ENCODE measurements at regions not wholly inside any gene's neighbourhood (a gene's known extent, or its start where the extent isn't known, plus 50 kb on each side); places are given as distances from the start of the nearest gene placed in this dataset.

DNA sequence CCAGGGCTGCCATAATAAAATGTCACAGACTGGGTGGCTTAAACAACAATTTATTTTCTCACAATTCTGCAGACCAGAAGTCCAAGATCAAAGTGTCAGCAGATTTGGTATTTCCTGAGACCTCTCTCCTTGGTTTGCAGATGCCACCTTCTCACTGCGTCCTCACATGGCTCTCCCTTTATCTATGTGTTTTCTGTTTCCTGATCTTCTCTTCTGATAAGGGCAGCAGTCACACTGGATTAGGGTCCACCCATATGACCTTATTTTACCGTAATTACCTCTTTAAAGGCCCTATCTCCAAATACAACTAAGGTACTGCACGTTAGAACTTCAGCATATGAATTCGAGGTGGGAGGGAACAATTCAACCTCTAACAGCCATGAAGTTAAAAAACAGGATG, 238.9 kb upstream of the API5 start:
- POLR2A ChIA-PET = no interaction called here
- no peak overlapping the region for H3K4me3 ChIP-seq (ENCODE audit: low read depth, low read length)
- no peak for DNase-seq (ENCODE audit: low read depth, low spot score)
- TF ChIP-seq, protein P1, sequence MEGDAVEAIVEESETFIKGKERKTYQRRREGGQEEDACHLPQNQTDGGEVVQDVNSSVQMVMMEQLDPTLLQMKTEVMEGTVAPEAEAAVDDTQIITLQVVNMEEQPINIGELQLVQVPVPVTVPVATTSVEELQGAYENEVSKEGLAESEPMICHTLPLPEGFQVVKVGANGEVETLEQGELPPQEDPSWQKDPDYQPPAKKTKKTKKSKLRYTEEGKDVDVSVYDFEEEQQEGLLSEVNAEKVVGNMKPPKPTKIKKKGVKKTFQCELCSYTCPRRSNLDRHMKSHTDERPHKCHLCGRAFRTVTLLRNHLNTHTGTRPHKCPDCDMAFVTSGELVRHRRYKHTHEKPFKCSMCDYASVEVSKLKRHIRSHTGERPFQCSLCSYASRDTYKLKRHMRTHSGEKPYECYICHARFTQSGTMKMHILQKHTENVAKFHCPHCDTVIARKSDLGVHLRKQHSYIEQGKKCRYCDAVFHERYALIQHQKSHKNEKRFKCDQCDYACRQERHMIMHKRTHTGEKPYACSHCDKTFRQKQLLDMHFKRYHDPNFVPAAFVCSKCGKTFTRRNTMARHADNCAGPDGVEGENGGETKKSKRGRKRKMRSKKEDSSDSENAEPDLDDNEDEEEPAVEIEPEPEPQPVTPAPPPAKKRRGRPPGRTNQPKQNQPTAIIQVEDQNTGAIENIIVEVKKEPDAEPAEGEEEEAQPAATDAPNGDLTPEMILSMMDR (IDR thresholded peaks at IDR 0.05; ENCODE audit: insufficient read depth, low read length, missing control alignments) = no peak
- CTCF ChIA-PET = no interaction called here

DNA sequence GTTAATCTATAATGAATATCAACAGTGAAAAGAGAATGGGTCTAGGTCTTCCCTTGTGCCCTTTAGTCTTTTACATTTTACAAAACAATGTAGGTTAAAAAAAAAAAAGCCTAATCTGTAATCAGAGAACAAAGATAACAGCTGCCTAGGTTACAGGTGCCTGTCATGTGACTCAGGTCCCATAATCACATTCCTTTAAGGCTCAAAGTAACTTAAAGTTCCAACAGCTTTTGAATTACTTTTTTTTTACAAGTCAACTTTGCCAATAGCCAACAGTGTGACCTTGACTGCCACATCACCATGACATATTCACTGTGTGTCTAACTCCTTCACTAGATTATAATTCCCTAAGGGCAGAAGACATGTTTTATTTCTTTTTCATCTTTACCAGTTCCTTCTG, 237.0 kb upstream of the API5 start:
- POLR2A ChIA-PET = no interaction called here
- TF ChIP-seq, protein P1 (IDR thresholded peaks at IDR 0.05; ENCODE audit: insufficient read depth, low read length, missing control alignments) = no peak
- CTCF ChIA-PET = no interaction called here
- DNase-seq (ENCODE audit: low read depth, low spot score) = no peak
- H3K4me3 ChIP-seq (ENCODE audit: low read depth, low read length) = no peak overlapping the region

- POLR2A ChIA-PET = no interaction called here
- TF ChIP-seq, protein P1 (IDR thresholded peaks at IDR 0.05; ENCODE audit: insufficient read depth, low read length, missing control alignments) = no peak
- CTCF ChIA-PET = no interaction called here
- DNase-seq (ENCODE audit: low read depth, low spot score) = no peak
- no peak overlapping the region for H3K4me3 ChIP-seq (ENCODE audit: low read depth, low read length)
Measured at GRCh38 chr11:43101113-43101512, 210.7 kb upstream of the API5 start.

DNA sequence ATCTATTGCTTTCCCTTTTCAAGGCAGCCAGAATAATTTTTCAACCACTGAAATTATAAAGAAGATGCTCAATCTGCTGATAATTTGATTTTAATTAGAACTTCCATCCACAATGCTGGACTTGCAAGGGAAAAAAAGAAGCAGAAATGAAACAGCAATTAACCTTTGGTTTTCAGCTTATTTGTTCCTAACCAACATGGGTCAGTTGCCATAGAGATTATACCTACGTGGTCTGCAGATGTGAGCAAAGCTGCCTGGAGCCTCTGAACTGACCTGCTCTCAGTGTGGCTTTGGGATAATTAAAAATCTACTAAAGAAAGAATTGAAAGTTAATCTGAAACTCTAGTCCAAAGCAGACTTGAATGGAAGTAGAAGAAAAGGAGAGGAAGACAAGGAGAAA, 195.7 kb upstream of the API5 start:
- ChIA-PET POLR2A (no interaction called here), CTCF (no interaction called here)
- no peak overlapping the region for H3K4me3 ChIP-seq (ENCODE audit: low read depth, low read length)
- TF ChIP-seq, protein P1 (IDR thresholded peaks at IDR 0.05; ENCODE audit: insufficient read depth, low read length, missing control alignments) = no peak
- no peak for DNase-seq (ENCODE audit: low read depth, low spot score)

DNA sequence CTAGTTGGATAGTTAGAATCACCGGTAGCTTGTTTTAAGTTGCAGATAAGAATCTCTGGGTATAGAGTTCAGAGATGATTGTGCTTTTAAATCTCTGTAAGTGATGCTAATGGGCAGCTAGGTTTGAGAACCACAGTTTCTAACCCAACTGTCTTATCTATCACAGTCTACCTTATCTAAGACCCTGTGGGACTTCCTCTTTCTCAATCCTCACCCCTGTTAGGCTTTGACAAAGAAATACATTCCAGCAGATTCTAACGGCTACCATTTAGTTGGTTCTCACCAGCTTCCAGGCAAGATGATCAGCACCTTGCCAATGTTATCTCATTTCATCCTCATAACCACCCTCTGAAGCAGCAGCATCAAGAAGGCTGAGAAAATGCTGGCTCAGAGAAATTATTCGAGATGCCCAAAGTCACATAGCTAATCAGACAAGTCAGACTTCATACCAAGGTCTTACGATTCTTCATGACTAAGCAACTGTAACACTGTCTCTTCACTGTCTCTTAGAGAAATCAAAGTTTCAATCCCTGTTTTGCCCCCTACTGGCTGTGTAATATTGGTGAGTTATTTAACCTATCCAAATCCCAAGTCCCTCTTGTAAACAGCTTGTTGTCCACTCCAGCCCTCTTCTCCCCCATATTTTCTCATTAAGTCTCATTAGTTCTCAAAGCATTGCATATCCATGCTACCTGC, 192.4 kb upstream of the API5 start:
- POLR2A ChIA-PET = no interaction called here
- no peak for DNase-seq (ENCODE audit: low read depth, low spot score)
- TF ChIP-seq, protein P1 (IDR thresholded peaks at IDR 0.05; ENCODE audit: insufficient read depth, low read length, missing control alignments) = no peak
- CTCF ChIA-PET = no interaction called here
- no peak overlapping the region for H3K4me3 ChIP-seq (ENCODE audit: low read depth, low read length)

DNA sequence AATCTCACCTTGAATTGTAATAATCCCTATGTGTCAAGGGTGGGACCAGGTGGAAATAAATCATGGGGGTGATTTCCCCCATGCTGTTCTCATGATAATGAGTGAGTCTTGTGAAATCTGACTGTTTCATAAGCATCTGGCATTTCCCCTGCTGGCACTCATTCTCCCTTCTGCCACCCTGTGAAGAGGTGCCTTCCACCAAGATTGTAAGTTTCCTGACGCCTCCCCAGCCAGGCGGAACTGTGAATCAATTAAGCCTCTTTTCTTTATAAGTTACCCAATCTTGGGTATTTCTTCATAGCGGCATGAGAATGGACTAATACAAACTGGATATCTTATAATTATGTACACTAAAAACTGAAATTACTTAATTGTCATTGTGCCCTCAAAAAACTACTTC, 189.2 kb upstream of the API5 start:
- ChIA-PET POLR2A (no interaction called here), CTCF (no interaction called here)
- TF ChIP-seq, protein P1 (IDR thresholded peaks at IDR 0.05; ENCODE audit: insufficient read depth, low read length, missing control alignments) = no peak
- H3K4me3 ChIP-seq (ENCODE audit: low read depth, low read length) = no peak overlapping the region
- DNase-seq (ENCODE audit: low read depth, low spot score) = no peak

Data from AG04449 (cell line).